ENCODE measurements at regions not wholly inside any gene's neighbourhood (a gene's known extent, or its start where the extent isn't known, plus 50 kb on each side); places are given as distances from the start of the nearest gene placed in this dataset.

DNA sequence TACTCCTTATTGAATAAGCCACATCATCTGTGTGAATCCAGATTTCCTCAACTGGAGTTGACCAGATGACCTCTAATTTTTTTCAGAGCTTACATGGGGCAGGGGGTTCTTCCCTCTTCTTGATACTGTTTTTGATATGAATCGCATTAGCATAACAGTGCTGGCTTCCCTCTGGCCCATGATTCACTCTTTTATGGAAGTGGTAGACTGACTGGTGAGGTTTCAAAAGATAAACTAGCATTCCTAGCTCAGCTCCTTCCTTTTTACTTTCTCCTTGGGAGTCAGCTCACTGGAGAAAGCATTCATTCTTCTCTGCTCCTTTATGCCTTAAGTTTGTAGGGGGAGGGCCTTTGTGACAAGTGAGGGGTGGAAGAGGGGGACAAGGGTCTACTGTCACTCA, 161.0 kb upstream of the FGF13 start:
- POLR2A ChIA-PET = interaction anchor here (1.1 kb wide), 1 partner anchor 11 kb away, joined by 3 read pairs; no protein-coding TSS in a partner anchor
- Histone ChIP-seq H4K20me1 (ENCODE audit: insufficient read depth, low read length) (no peaks in the 10 kb centered on the region), H2AFZ (ENCODE audit: low read length) (no peak overlapping the region), H3K4me3 (ENCODE audit: low read depth, low read length, poor library complexity, severe bottlenecking) (no peak overlapping the region), H3K9me3 (ENCODE audit: low read length) (no peaks in the 10 kb centered on the region), H3K36me3 (ENCODE audit: insufficient read depth, low read length) (no peaks in the 10 kb centered on the region), H3K27ac (ENCODE audit: low read depth, low read length, poor library complexity, severe bottlenecking) (no peak overlapping the region), H3K9me2 (ENCODE audit: insufficient read depth, low read length) (no peaks in the 10 kb centered on the region), H3K4me1 (ENCODE audit: insufficient read depth, low read length, poor library complexity, severe bottlenecking) (no peaks in the 10 kb centered on the region), H3K79me2 (ENCODE audit: insufficient read depth, low read depth, low read length) (no peaks in the 10 kb centered on the region), H3K4me2 (ENCODE audit: low read length) (no peak overlapping the region)
- TF ChIP-seq EZH2phosphoT487 (IDR thresholded peaks at IDR 0.05; ENCODE audit: borderline replicate concordance, low read depth, low read length) = no peak
- no peak for TF ChIP-seq CTCF (conservative IDR thresholded peaks at IDR 0.05; ENCODE audit: low read length)
- DNase-seq (ENCODE audit: low spot score) = no peak
- intact Hi-C loops (cut with micrococcal nuclease; ENCODE audit: unreplicated experiment) = no loop called here
- no TSS peak for BruUV-seq (replicated peaks)
- CTCF ChIA-PET (ENCODE audit: unreplicated experiment) = no interaction called here

GRCh38 chrX:138871739-138872138, 160.2 kb upstream of the FGF13 start:
- ChIA-PET CTCF (ENCODE audit: unreplicated experiment) (no interaction called here), POLR2A (interaction anchor here (1.1 kb wide), 1 partner anchor 10 kb away, joined by 3 read pairs; no protein-coding TSS in a partner anchor)
- H3K9me2 ChIP-seq (ENCODE audit: insufficient read depth, low read length) = no peaks in the 10 kb centered on the region
- H3K27ac ChIP-seq (ENCODE audit: low read depth, low read length, poor library complexity, severe bottlenecking) = no peak overlapping the region
- H3K4me3 ChIP-seq (ENCODE audit: low read depth, low read length, poor library complexity, severe bottlenecking) = no peak overlapping the region
- H3K4me2 ChIP-seq (ENCODE audit: low read length) = no peak overlapping the region
- H3K79me2 ChIP-seq (ENCODE audit: insufficient read depth, low read depth, low read length) = no peaks in the 10 kb centered on the region
- no peak overlapping the region for H2AFZ ChIP-seq (ENCODE audit: low read length)
- no peaks in the 10 kb centered on the region for H3K36me3 ChIP-seq (ENCODE audit: insufficient read depth, low read length)
- no TSS peak for BruUV-seq (replicated peaks)
- no peak for DNase-seq (ENCODE audit: low spot score)
- no peaks in the 10 kb centered on the region for H3K4me1 ChIP-seq (ENCODE audit: insufficient read depth, low read length, poor library complexity, severe bottlenecking)
- no peaks in the 10 kb centered on the region for H4K20me1 ChIP-seq (ENCODE audit: insufficient read depth, low read length)
- no peaks in the 10 kb centered on the region for H3K9me3 ChIP-seq (ENCODE audit: low read length)
- intact Hi-C loops (cut with micrococcal nuclease; ENCODE audit: unreplicated experiment) = no loop called here
- TF ChIP-seq CTCF (conservative IDR thresholded peaks at IDR 0.05; ENCODE audit: low read length) (no peak), EZH2phosphoT487 (IDR thresholded peaks at IDR 0.05; ENCODE audit: borderline replicate concordance, low read depth, low read length) (no peak)

DNA sequence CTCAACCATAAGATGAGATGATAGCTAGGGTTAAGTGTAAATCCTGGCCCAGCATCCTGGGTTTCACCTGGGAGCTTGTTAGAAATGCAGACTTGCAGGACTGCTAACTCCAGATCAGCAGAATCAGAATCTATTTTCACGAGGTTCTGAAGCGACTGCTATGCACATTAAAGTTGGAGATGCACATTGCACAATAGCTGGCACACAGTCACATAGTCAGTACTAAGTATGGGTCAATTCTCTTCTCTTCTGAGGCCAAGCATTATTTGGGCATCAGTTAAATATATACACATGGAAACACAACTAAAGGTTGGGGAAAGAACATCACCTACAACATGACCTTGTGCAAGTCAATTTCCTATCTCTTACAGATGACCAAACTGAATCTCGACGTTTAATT, 155.1 kb upstream of the FGF13 start:
- Histone ChIP-seq H3K9me2 (ENCODE audit: insufficient read depth, low read length) (no peaks in the 10 kb centered on the region), H4K20me1 (ENCODE audit: insufficient read depth, low read length) (no peaks in the 10 kb centered on the region), H3K4me2 (ENCODE audit: low read length) (no peak overlapping the region), H3K79me2 (ENCODE audit: insufficient read depth, low read depth, low read length) (no peaks in the 10 kb centered on the region), H2AFZ (ENCODE audit: low read length) (no peak overlapping the region), H3K4me1 (ENCODE audit: insufficient read depth, low read length, poor library complexity, severe bottlenecking) (no peaks in the 10 kb centered on the region), H3K27ac (ENCODE audit: low read depth, low read length, poor library complexity, severe bottlenecking) (no peak overlapping the region), H3K9me3 (ENCODE audit: low read length) (no peaks in the 10 kb centered on the region), H3K4me3 (ENCODE audit: low read depth, low read length, poor library complexity, severe bottlenecking) (no peak overlapping the region), H3K36me3 (ENCODE audit: insufficient read depth, low read length) (no peaks in the 10 kb centered on the region)
- CTCF ChIA-PET (ENCODE audit: unreplicated experiment) = no interaction called here
- POLR2A ChIA-PET = interaction anchor here (0.6 kb wide), 1 partner anchor 9 kb away, joined by 3 read pairs; no protein-coding TSS in a partner anchor
- DNase-seq (ENCODE audit: low spot score) = no peak
- BruUV-seq (replicated peaks) = no TSS peak
- TF ChIP-seq CTCF (conservative IDR thresholded peaks at IDR 0.05; ENCODE audit: low read length) (no peak), EZH2phosphoT487 (IDR thresholded peaks at IDR 0.05; ENCODE audit: borderline replicate concordance, low read depth, low read length) (no peak)
- intact Hi-C loops (cut with micrococcal nuclease; ENCODE audit: unreplicated experiment) = no loop called here
